ENCODE measurements at regions not wholly inside any gene's neighbourhood (a gene's known extent, or its start where the extent isn't known, plus 50 kb on each side); places are given as distances from the start of the nearest gene placed in this dataset.

DNA sequence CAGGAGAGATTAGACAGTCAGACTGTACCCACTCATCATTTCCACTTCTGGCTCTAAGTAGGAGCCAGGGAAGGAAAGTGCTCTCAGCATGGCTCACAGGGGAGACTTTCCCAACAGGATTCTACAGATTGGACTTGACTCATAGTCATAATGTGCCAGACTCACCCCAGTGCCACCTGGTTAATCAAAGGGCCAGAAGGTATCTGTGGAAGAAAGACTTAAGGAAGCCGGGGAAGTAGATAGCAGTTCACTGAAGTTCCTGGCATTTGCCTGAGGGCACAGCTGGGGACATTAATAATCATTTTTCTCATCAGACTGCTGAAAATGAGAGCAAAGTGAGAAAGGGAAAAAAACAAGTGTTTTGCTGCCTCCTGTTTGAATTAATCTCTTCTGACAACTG, 717.5 kb downstream of the TUSC7 start:
- no peak for TF ChIP-seq POLR2A (IDR thresholded peaks at IDR 0.05)
- TF ChIP-seq, protein P1, sequence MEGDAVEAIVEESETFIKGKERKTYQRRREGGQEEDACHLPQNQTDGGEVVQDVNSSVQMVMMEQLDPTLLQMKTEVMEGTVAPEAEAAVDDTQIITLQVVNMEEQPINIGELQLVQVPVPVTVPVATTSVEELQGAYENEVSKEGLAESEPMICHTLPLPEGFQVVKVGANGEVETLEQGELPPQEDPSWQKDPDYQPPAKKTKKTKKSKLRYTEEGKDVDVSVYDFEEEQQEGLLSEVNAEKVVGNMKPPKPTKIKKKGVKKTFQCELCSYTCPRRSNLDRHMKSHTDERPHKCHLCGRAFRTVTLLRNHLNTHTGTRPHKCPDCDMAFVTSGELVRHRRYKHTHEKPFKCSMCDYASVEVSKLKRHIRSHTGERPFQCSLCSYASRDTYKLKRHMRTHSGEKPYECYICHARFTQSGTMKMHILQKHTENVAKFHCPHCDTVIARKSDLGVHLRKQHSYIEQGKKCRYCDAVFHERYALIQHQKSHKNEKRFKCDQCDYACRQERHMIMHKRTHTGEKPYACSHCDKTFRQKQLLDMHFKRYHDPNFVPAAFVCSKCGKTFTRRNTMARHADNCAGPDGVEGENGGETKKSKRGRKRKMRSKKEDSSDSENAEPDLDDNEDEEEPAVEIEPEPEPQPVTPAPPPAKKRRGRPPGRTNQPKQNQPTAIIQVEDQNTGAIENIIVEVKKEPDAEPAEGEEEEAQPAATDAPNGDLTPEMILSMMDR (IDR thresholded peaks at IDR 0.05), result no peak
- TF ChIP-seq EP300 (IDR thresholded peaks at IDR 0.05), result no peak
